Small intestine (tissue), 7 donors: ENCODE measurements at regions not wholly inside any gene's neighbourhood (a gene's known extent, or its start where the extent isn't known, plus 50 kb on each side); places are given as distances from the start of the nearest gene placed in this dataset.

Source experiments
- DNase-seq, 2 donors: peaks; one replicate each; pipeline versions ENCODE4 v3.0.0 to v3.0.0-alpha.2; 2013
- FAIRE-seq: peaks from 2 replicates; lab custom pipeline; 2012; peaks lifted over from hg19 to GRCh38; lab: Jason Lieb, UNC
- H3K27ac ChIP-seq, 3 donors: one replicate each; pipeline ENCODE4 v1.5.1; 2013; ENCODE audit warnings: low read length in 2 of 3, mild to moderate bottlenecking in 2 of 3, control low read depth in 1 of 3, inconsistent platforms in 1 of 3, low read depth in 1 of 3, moderate library complexity in 1 of 3
- H3K27me3 ChIP-seq, 3 donors: one replicate each; pipeline ENCODE4 v1.6.1; 2013; ENCODE audit warnings: low read length in 3 of 3, inconsistent platforms in 1 of 3; ENCODE audit not compliant: control insufficient read depth in 3 of 3, insufficient read depth in 3 of 3
- H3K36me3 ChIP-seq, 3 donors: one replicate each; pipeline ENCODE4 v1.6.1; 2013; ENCODE audit warnings: low read length in 3 of 3, inconsistent platforms in 1 of 3, low read depth in 1 of 3, mild to moderate bottlenecking in 1 of 3, moderate library complexity in 1 of 3; ENCODE audit not compliant: control insufficient read depth in 3 of 3, insufficient read depth in 2 of 3
- H3K4me1 ChIP-seq, 3 donors: one replicate each; pipeline ENCODE4 v1.6.1; 2013; ENCODE audit warnings: low read length in 2 of 3, inconsistent platforms in 1 of 3, low read depth in 1 of 3, mild to moderate bottlenecking in 1 of 3, moderate library complexity in 1 of 3; ENCODE audit not compliant: control insufficient read depth in 3 of 3, insufficient read depth in 2 of 3
- H3K4me3 ChIP-seq, 3 donors: one replicate each; pipeline ENCODE4 v1.5.1; 2013; ENCODE audit warnings: low read length in 3 of 3, control low read depth in 1 of 3, inconsistent platforms in 1 of 3, low read depth in 1 of 3, mild to moderate bottlenecking in 1 of 3, moderate library complexity in 1 of 3
- H3K9me3 ChIP-seq, 2 donors: one replicate each; pipeline ENCODE4 v1.6.1; 2013; ENCODE audit warnings: low read depth in 1 of 2, low read length in 1 of 2; ENCODE audit not compliant: control insufficient read depth in 2 of 2, insufficient read depth in 1 of 2
- WGBS, 3 donors: extraction: QIAGEN DNeasy Blood & Tissue Kit; methylation state at CpG; one replicate each; pipeline ENCODE4 v1.1.7; 2013; 5-methylcytosine and 5-hydroxymethylcytosine counted together
- donor health status: healthy with polysubstance abuse.
- donor health status: control.
- donor health status: control.
- donor health status: Bipolar disorder and iron deficiency.
- donor health status: healthy.

DNA sequence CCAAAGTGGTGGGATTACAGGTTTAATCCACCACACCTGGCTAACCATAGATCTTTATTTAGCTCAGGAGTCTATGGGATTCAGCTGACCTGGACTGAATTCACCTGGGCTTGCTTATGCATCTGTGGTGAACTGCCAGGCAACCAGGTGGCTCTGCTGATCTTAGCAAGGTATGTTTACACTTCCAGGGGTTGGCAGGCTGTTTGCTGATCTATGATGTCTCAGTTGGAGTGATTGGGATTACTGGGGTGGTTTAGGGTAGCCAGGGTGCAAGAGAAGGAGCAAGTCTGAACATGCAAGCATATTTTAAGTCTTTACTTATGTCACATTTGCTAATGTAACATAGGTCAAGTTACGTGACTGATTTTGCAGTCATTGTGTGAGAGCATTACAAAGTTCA is 63.6 kb upstream of the JAK2 start:
- no peak overlapping the region for H3K4me3 ChIP-seq
- no peaks in the 10 kb centered on the region for H3K36me3 ChIP-seq
- H3K4me1 ChIP-seq = no peaks in the 10 kb centered on the region
- H3K9me3 ChIP-seq = peaks cover 0 to 15% of the 10 kb centered on the region in 2 donors
- DNase-seq (no peak), FAIRE-seq (no peak)
- WGBS, 3 donors = 95% methylated on average over 1 of the region's 1 CpG
- H3K27ac ChIP-seq = no peak overlapping the region
- no peaks in the 10 kb centered on the region for H3K27me3 ChIP-seq

DNA sequence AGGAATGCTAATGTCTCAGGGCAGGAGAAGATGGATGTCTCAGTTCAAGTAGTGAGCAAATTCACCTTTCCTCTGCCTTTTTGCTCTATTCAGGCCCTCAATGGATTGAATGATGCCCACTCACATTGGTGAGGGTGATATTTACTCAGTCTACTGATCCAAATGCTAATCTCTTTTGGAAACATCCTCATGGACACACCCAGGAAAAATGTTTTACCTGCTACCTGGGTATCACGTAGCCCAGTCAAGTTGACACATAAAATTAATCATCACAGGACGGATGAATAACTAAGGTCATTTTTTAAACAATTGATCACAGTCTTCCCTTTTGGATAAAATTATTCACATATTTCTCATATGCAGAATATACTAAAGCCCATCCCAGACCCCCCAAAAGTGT is 63.0 kb upstream of the JAK2 start:
- no peaks in the 10 kb centered on the region for H3K4me1 ChIP-seq
- FAIRE-seq (no peak), DNase-seq (no peak)
- H3K27ac ChIP-seq = no peak overlapping the region
- 96 to 98% (median 97%) methylated on average over 2 of the region's 2 CpGs for WGBS, 3 donors
- no peaks in the 10 kb centered on the region for H3K27me3 ChIP-seq
- no peaks in the 10 kb centered on the region for H3K36me3 ChIP-seq
- H3K9me3 ChIP-seq = peaks cover 0 to 15% of the 10 kb centered on the region in 2 donors
- no peak overlapping the region for H3K4me3 ChIP-seq

DNA sequence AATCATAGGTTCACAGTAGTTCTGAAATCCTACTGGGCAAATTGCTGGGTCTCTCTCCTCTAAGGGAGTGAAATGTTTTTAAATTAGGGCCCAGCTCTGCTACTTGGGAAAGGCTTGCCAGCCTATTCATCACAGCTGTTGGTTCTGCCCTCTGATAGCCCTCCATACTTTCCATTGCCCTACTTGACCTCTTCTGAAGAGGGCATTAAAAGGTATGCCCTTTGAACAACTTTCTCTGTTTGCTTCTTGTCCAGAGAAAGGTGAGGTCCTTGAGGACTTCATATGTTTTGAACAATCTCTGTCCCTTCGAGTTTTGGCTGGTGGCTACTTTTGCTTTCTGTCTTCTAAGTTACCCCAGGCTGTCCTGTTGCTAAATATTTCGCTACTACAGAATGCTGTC is 62.3 kb upstream of the JAK2 start:
- WGBS, 3 donors = 72 to 83% (median 81%) methylated on average over 2 of the region's 2 CpGs
- no peak overlapping the region for H3K27ac ChIP-seq
- FAIRE-seq = no peak
- H3K9me3 ChIP-seq = peaks cover 0 to 15% of the 10 kb centered on the region in 2 donors
- H3K4me1 ChIP-seq = no peaks in the 10 kb centered on the region
- no peaks in the 10 kb centered on the region for H3K36me3 ChIP-seq
- no peak for DNase-seq
- no peaks in the 10 kb centered on the region for H3K27me3 ChIP-seq
- H3K4me3 ChIP-seq = no peak overlapping the region

DNA sequence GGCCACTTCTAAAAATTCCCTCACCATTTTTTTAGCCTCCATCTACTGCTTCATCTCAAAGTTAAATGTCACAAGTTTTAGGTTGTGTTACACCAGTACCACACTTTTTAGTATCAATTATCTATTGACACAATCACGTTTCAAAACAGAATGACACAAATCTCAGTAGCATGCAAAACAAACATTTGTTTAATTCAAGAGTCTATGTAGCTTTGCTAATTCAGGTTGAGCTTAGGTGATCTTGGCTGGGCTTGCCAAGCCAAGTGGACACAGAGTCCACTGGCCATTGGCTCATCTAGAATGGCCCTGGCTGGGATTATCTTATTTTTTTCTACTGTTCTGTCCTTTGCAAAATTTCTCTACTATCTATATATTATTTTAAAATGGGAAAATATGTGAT is 61.9 kb upstream of the JAK2 start:
- no peak for FAIRE-seq
- Histone ChIP-seq H3K4me3 (no peak overlapping the region), H3K9me3 (peaks cover 0 to 15% of the 10 kb centered on the region in 2 donors), H3K36me3 (no peaks in the 10 kb centered on the region), H3K27me3 (no peaks in the 10 kb centered on the region), H3K4me1 (no peaks in the 10 kb centered on the region), H3K27ac (no peak overlapping the region)
- DNase-seq = no peak
- WGBS, 3 donors = 80 to 90% (median 83%) methylated on average over 1 of the region's 1 CpG

DNA sequence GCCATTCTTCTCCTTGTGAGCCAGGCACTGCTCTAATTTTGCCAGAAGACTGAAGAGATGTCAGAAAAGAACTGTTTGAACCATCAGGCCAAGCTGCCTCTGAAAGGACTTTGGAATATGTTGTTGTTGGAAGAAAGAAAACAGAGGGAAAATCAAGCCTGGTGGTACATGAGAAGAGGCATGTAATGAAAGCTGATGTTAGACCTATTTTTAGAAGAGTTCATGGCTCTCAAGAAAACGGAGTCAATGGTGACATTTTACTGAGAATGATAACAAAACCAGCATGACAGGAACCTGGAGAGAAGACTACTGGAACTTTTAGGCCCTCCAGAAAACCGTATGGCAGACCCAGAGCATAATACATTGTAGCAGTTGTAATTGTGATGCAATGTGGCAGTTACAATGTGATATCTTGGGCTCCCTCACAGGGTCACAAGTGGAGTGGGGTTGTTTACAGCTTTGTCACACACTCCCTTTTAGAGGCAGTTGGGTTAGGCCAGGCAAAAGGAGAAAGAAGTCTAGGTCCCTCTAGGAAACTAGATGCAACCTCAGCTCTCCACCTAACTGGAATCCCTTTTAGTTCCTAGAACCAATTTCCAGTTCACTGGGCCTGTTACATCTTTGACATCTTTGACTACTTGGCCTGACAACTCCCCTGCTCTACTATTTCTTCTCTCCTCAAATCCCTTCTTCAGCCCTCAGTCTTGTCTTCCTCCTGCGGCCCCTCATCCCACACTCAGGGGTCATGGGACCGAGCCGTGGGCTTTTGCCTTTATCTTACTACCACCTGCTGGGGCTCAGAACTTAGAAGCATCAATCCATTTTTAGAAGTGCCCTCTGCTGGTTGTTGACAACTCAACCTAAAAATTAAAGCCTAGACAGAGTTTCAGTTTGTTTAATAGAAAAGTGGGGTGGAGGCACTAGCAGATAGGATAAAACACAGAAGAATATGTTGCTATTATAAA is 61.2 kb upstream of the JAK2 start:
- H3K27me3 ChIP-seq = no peaks in the 10 kb centered on the region
- WGBS, 3 donors = 45 to 50% (median 46%) methylated on average over 5 of the region's 5 CpGs
- H3K4me1 ChIP-seq = no peaks in the 10 kb centered on the region
- no peak for FAIRE-seq
- no peaks in the 10 kb centered on the region for H3K36me3 ChIP-seq
- no peak overlapping the region for H3K27ac ChIP-seq
- peak in 1 of 2 donors; percentile 32 for DNase-seq
- peaks cover 0 to 15% of the 10 kb centered on the region in 2 donors for H3K9me3 ChIP-seq
- no peak overlapping the region for H3K4me3 ChIP-seq

DNA sequence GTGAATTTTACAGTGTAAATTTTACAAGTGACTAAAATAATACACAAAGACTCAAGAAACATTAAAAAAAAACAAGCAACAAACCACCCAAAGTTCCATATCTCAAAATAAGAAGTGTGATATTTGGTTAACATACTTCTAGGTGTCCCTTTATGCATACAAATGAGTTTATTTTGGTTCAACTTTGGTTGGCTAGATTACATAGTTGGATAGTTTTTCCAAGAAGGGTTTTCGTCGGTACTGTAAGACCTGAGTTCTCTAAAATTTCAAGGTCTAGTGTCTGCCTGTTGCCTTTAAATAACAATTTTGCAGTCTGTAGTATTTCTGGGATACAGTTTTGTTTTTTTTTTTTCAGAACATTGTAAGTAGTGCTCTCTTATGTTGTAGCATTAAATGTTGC is 58.8 kb upstream of the JAK2 start:
- H3K36me3 ChIP-seq = no peaks in the 10 kb centered on the region
- no peak overlapping the region for H3K27ac ChIP-seq
- no peaks in the 10 kb centered on the region for H3K4me1 ChIP-seq
- WGBS, 3 donors = 82 to 97% (median 88%) methylated on average over 2 of the region's 2 CpGs
- FAIRE-seq (no peak), DNase-seq (no peak)
- H3K9me3 ChIP-seq = peaks cover 0 to 3% of the 10 kb centered on the region in 2 donors
- H3K27me3 ChIP-seq = no peaks in the 10 kb centered on the region
- H3K4me3 ChIP-seq = no peak overlapping the region

DNA sequence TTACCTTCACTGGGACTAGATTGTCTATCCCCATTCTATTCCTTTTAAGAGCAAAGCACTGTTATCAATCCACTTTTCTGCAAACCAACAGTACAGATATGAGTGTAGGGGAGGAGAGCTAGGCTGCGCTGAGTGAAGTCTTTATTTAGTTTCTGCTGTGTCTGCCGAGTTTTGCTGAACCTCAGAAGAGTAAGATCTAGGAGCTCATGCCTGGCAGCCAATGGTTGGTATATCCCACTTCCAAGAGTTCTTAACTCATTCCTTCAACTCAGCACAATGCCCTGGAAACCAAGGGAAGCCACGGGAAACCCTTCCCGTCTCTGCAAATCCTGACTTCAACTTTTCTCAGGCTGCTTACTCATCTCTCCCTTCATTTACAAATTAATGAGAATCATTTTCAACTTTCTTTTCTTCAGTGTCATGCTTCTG is 58.0 kb upstream of the JAK2 start:
- H3K36me3 ChIP-seq = no peaks in the 10 kb centered on the region
- no peaks in the 10 kb centered on the region for H3K4me1 ChIP-seq
- FAIRE-seq = no peak
- no peak for DNase-seq
- no peaks in the 10 kb centered on the region for H3K27me3 ChIP-seq
- 31 to 55% (median 42%) methylated on average over 4 of the region's 4 CpGs for WGBS, 3 donors
- H3K4me3 ChIP-seq = no peak overlapping the region
- no peaks in the 10 kb centered on the region for H3K9me3 ChIP-seq
- no peak overlapping the region for H3K27ac ChIP-seq

DNA sequence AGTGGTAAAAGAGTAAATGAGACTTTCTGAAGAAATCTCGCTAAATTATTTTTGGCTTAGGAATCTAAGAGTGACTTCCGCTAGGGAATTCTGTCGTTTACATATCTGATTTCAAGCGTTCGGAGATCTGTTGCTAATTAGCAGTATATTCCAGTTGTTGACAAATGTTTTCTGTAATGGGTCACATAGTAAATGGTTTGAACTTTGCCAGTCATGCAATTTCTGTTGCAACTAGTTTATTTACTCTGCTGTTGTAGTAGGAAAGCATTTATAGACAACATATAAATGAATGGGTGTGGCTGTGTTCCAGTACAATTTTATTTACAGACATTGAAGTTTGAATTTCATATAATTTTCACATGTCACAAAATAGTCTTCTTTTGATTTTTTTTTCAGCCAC is 57.4 kb upstream of the JAK2 start:
- no peak for FAIRE-seq
- no peaks in the 10 kb centered on the region for H3K27me3 ChIP-seq
- 78 to 90% (median 88%) methylated on average over 5 of the region's 5 CpGs for WGBS, 3 donors

More for the DNA sequence above, 57.4 kb upstream of the JAK2 start:
- H3K4me3 ChIP-seq = no peak overlapping the region
- H3K36me3 ChIP-seq = no peaks in the 10 kb centered on the region
- no peak overlapping the region for H3K27ac ChIP-seq
- no peaks in the 10 kb centered on the region for H3K4me1 ChIP-seq
- DNase-seq = no peak
- no peaks in the 10 kb centered on the region for H3K9me3 ChIP-seq
